ENCODE measurements at regions not wholly inside any gene's neighbourhood (a gene's known extent, or its start where the extent isn't known, plus 50 kb on each side); places are given as distances from the start of the nearest gene placed in this dataset.

GRCh38 chr16:66159987-66160386, 206.5 kb upstream of the CDH5 start:
- TF ChIP-seq CTCF (IDR thresholded peaks at IDR 0.05): no peak
- TF ChIP-seq POLR2A (IDR thresholded peaks at IDR 0.05): no peak

Data from Peyer's patch (tissue), 4 donors.